Mammary epithelial cell (primary cell): ENCODE measurements at regions not wholly inside any gene's neighbourhood (a gene's known extent, or its start where the extent isn't known, plus 50 kb on each side); places are given as distances from the start of the nearest gene placed in this dataset.
A peak's percentile ranks its signal among the peaks of the same experiment; 100 is the strongest.

Experiments used
- CTCF ChIP-seq, 2 donors: IDR thresholded peaks in 1 of 2; conservative IDR thresholded peaks in 1 of 2; 2 replicates each; pipeline ENCODE4 v1.5.1; 2011 to 2012; ENCODE audit warnings: inconsistent platforms in 2 of 2, low read length in 2 of 2, mild to moderate bottlenecking in 2 of 2, control low read depth in 1 of 2, low read depth in 1 of 2; ENCODE audit not compliant: insufficient read depth in 1 of 2; ENCODE audit errors: extremely low read depth in 1 of 2
- EZH2 ChIP-seq: IDR thresholded peaks from 2 replicates; pipeline ENCODE4 v1.6.1; 2012; ENCODE audit warnings: low read length, inconsistent platforms, borderline replicate concordance

GRCh38 chr4:114417214-114417613, 181.4 kb upstream of the UGT8 start:
- TF ChIP-seq CTCF (conservative IDR thresholded peaks at IDR 0.05 in 1 of 2, IDR thresholded peaks at IDR 0.05 in 1 of 2; ENCODE audit: extremely low read depth in 1 of 2, insufficient read depth in 1 of 2, low read depth in 1 of 2, low read length in 2 of 2), result peak in 1 of 2 donors; percentile 7
- TF ChIP-seq EZH2, result no peak
